Left renal cortex interstitium (tissue), 4 donors: ENCODE measurements at regions not wholly inside any gene's neighbourhood (a gene's known extent, or its start where the extent isn't known, plus 50 kb on each side); places are given as distances from the start of the nearest gene placed in this dataset.

Experiments
- DNase-seq, 4 donors: peaks; one replicate each; pipeline ENCODE4 v3.0.0-alpha.2; 2013; ENCODE audit warnings: low read depth in 4 of 4, low spot score in 2 of 4, missing footprints in 1 of 4

DNA sequence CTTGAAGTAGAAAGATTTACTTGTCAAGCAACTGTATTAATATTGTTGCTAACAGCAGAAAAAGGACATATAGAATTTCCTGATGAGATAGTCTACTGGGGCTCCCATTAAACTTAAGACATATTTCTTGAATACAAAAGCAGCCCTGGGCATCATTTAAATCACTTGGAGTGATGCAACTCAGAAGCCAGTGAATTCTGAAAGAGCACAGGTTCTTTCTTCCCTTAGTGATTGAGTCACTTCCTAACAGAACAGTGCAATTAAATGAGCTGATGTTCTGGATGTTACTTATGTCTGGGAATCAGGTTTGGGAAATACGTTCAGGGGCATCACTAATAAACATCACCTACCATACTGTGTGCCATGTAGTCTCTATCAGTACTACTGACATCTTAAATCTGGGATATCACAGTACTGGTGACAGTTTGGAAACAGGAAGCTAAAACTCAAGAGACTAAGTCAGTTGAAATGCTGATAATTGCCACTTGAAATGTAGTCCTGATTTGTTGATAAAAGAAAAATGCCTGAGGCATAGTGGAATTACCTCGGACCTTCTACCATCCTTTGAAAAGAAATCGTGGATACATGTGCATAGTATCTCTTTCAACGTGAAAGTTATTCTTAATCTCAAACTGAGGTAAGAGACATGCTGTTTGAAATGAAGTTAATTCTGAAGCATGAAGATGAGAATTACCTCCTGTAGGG lies 249.2 kb upstream of the GPRIN3 start:
- no peak for DNase-seq

- DNase-seq = no peak
Measured at GRCh38 chr4:89551191-89551590, 243.6 kb upstream of the GPRIN3 start.

DNA sequence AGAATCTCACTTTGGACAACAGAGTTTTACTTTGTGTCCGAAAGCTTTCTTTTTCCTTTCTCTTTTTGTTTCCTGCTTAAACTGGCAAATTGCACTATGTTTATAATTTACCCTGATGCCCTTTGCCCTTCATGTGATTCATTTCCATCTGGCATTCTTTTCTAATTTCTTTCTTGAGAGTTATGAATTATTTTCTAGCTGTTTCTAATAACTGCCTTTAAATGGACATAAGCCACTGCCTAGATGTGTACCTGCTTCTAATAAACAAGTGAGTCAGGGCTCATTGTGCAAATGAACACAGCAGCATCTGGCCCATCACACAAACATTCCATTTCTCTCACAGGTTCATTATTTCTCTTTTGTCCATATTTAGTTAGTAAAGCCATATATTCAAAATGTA lies 242.3 kb upstream of the GPRIN3 start:
- DNase-seq = no peak

- no peak for DNase-seq
Measured at GRCh38 chr4:89545315-89545714, 237.7 kb upstream of the GPRIN3 start.

- no peak for DNase-seq
Measured at GRCh38 chr4:89541998-89542397, 234.4 kb upstream of the GPRIN3 start.

DNA sequence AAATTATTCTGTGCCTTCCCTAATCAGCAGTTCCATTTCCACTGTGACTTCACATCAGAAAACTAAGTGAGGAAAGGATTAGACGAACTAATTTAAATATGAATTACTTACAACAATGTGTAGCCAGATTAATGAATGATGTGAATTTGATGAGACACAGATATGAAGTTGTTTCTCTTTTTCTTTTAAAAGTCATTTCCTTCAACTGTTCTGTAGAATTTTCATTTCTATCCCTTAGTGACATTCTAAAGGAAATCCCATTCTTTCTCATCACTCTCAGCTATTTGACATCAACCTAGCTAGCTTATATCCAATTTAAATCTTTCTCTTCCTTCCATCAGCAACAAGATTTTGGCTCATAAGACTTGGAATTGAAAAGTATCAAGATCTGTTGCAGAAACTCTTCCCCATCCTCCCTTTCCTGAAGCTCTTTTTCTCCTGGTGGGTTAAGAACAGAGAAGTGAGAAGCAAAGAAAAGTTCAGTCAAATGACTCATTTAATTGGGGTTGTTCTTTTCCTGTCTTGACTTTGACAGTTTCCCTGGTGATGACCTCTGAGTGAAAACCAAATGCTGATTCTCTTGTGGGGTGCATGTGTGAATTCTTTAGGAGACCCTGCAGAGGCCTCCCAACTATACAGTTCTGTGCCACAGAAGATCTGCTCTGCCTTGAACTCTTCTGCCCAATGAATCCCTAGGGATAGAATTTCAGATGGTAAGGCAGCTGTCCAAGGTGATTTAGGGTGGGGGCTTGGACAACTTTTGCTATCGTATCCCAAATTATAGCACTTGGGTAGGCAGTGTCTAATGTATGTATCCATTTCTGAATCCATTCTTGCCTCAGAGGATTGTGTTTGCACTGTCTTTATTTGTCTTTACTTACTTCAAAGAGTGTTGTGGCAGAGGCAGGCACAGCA lies 232.5 kb upstream of the GPRIN3 start:
- DNase-seq = no peak

GRCh38 chr4:89539374-89539773 lies 231.8 kb upstream of the GPRIN3 start:
- DNase-seq = no peak

DNA sequence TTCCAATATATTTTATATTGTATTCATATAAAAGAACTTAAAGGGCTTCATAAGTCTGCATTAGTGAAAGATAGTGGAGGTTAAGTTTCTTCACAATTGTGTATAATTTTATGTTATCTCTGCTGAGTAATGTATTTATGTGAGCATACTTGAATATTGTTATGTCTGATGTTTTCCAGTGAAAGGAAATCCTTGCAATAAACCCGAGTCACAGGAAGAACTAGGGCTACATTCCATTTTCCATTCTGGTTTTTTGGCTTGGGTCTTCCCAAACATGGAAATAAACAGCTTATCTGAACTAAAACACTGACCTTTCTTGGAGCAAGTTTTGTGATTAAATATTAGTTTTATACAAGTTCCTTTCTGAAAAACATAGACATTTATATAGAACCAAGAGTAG lies 231.3 kb upstream of the GPRIN3 start:
- no peak for DNase-seq

GRCh38 chr4:89538171-89538570 lies 230.6 kb upstream of the GPRIN3 start:
- no peak for DNase-seq

DNA sequence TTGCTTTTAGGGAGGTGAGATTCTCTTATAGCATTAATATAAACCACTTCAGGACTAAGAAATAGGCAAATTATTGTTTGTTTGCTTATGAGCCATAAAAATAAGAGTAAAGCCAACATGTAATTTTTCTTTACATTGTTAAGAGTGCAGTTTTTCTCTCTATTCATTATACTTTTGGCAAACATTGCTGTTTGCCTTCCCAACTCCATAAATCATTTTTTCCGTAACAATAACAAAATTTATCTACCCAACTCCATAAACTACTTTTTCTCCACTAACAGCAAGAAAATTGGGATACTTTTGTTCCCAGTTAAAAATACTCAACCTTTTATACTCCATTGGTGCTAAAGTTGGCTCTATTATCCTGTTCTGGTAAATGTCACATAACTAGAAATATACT lies 229.7 kb upstream of the GPRIN3 start:
- no peak for DNase-seq

GRCh38 chr4:89535251-89535650 lies 227.7 kb upstream of the GPRIN3 start:
- no peak for DNase-seq

GRCh38 chr4:89534356-89534755 lies 226.8 kb upstream of the GPRIN3 start:
- DNase-seq = no peak

DNA sequence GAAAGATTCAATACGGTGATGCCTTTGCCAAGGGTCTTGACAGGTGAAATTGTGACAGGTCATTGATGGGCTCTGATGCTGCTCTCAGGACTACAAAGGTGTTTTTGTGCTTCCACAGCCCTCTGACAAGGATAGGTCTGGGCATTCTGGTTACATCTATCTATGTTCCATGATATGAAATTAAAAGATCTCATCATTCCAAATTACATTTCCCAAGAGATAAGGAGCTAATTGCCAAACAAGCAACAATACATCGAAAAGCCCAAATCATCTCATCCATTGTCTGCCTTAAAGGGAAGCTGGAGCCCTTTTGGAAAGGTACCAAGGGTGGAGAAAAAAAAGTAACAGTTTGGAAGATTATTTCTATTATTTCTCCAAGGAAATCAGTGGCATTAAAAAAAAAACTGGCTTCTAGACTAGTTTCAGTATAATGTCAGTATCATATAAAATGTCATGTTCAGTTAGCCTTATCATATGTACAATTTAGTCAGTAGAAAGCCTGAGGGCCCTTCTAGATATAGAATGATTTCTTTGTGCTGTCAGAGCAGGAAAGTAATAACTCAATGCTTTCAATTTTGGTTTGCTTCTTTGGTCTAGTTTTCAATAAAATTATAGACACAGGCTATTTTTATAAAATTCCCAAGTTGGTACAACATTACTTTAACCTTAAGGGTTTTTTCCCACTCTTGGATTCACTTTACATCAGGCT lies 224.5 kb upstream of the GPRIN3 start:
- no peak for DNase-seq

- DNase-seq = no peak
Measured at GRCh38 chr4:89528526-89529133, 221.0 kb upstream of the GPRIN3 start.

GRCh38 chr4:89521826-89522225 lies 214.2 kb upstream of the GPRIN3 start:
- DNase-seq = no peak

DNA sequence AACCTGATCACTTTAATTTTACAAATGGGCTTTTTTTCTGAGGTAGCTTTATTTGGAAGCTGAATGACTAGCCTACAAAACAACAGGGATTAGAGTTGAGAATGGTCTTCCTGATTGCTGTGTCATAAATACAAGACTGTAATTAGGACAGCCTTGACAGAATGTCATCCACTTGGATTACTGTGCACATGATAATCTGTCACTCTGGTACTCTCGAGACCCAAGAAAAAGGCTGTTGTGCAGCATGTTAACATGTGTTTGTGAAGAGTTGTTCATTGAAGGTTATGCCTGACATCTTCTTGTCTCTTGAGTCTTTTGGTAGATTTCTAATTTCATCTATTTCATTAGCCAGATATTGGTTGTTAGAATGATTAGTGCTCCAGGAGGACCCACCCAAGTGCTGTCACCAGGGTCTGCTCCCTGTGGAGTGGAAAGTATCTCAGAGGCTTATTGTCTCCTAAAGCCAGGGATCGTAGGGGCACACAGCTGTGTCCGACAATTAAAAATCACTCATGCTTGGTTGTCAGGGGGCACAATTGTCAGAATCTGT lies 212.2 kb upstream of the GPRIN3 start:
- DNase-seq = no peak

DNA sequence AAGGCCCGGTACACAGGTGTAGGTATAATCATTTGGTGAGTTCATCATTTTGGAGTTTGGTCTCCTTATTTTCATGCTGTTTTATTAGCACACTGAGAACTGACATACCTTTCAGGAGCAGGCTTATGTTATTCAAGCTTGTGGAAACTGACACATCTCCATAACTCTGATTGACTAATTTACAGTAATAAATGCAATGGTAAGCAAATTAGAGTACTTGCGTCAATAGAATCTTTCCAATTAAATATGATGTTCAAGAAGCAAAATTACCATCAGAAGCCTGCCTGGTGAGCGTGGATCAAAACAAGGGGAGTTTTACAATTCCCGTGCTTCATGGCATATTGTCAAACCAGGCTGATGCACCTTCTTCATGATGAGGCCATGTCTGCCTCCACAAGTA lies 210.7 kb upstream of the GPRIN3 start:
- no peak for DNase-seq

GRCh38 chr4:89514811-89515210 lies 207.2 kb upstream of the GPRIN3 start:
- no peak for DNase-seq

- no peak for DNase-seq
Measured at GRCh38 chr4:89511776-89512175, 204.2 kb upstream of the GPRIN3 start.

GRCh38 chr4:89509708-89510281 lies 202.2 kb upstream of the GPRIN3 start:
- no peak for DNase-seq
